Transverse colon (tissue), 3 donors: ENCODE measurements at regions not wholly inside any gene's neighbourhood (a gene's known extent, or its start where the extent isn't known, plus 50 kb on each side); places are given as distances from the start of the nearest gene placed in this dataset.

Experiments used
- EP300 ChIP-seq: sonication (generic); formaldehyde crosslinking; IDR thresholded peaks from one replicate; pipeline ENCODE4 v1.6.1; 2017; ENCODE audit warnings: antibody characterized with exemption, low read depth
- POLR2A ChIP-seq: fragments of 450-650 bp; IDR thresholded peaks from one replicate; pipeline ENCODE4 v1.6.1; 2016; ENCODE audit warnings: antibody characterized with exemption, mild to moderate bottlenecking, moderate library complexity
- TF ChIP-seq, protein P1 (sequence below), 5 experiments: fragments of 200-600 bp in 3 of 5; fragments of 450-650 bp in 2 of 5; sonication (generic) in 3 of 5; IDR thresholded peaks; 1 replicate in 2 of 5; 2 replicates in 3 of 5; pipeline ENCODE4 v1.5.1; 2016 to 2017; ENCODE audit warnings: antibody characterized with exemption in 5 of 5, inconsistent platforms in 3 of 5, mild to moderate bottlenecking in 2 of 5, moderate library complexity in 1 of 5

DNA sequence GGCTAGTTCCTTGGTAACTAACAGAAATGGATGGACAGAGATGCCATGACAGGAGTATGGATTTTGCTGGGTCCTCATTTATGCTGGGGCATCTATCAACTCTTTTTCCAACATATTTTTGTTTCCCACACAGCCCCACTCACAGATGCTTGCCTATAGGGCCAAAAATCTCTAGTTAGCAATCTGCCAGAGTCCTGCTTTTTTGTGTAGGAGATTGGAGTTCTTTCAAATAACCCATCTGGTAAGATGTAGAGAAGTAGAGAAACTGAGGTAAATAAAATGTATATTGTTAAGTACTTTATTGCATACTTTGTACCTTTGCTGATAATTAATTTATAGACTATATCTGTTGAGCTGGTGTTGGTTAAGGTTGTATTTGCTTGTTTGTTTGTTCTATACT lies 456.5 kb upstream of the GOLIM4 start:
- TF ChIP-seq, protein P1, sequence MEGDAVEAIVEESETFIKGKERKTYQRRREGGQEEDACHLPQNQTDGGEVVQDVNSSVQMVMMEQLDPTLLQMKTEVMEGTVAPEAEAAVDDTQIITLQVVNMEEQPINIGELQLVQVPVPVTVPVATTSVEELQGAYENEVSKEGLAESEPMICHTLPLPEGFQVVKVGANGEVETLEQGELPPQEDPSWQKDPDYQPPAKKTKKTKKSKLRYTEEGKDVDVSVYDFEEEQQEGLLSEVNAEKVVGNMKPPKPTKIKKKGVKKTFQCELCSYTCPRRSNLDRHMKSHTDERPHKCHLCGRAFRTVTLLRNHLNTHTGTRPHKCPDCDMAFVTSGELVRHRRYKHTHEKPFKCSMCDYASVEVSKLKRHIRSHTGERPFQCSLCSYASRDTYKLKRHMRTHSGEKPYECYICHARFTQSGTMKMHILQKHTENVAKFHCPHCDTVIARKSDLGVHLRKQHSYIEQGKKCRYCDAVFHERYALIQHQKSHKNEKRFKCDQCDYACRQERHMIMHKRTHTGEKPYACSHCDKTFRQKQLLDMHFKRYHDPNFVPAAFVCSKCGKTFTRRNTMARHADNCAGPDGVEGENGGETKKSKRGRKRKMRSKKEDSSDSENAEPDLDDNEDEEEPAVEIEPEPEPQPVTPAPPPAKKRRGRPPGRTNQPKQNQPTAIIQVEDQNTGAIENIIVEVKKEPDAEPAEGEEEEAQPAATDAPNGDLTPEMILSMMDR (IDR thresholded peaks at IDR 0.05) = no peak
- no peak for TF ChIP-seq EP300
- no peak for TF ChIP-seq POLR2A
